ENCODE measurements at regions not wholly inside any gene's neighbourhood (a gene's known extent, or its start where the extent isn't known, plus 50 kb on each side); places are given as distances from the start of the nearest gene placed in this dataset.

- TF ChIP-seq POLR2AphosphoS5 (IDR thresholded peaks at IDR 0.05; ENCODE audit: insufficient read depth, low read depth, low read length) (no peak), CTCF (IDR thresholded peaks at IDR 0.05; ENCODE audit: extremely low read depth in 1 of 2, insufficient read depth in 1 of 2, low read depth in 1 of 2, low read length in 2 of 2) (no peak), POLR2A (IDR thresholded peaks at IDR 0.05; ENCODE audit: low read depth, low read length) (no peak), EZH2 (IDR thresholded peaks at IDR 0.05; ENCODE audit: borderline replicate concordance, low read depth, low read length, severe bottlenecking) (no peak), FOS (IDR thresholded peaks at IDR 0.05; ENCODE audit: borderline replicate concordance, insufficient read depth, low read length) (no peak)
- TF ChIP-seq, protein P1, sequence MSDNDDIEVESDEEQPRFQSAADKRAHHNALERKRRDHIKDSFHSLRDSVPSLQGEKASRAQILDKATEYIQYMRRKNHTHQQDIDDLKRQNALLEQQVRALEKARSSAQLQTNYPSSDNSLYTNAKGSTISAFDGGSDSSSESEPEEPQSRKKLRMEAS (IDR thresholded peaks at IDR 0.05; ENCODE audit: insufficient read depth, insufficient read length), result no peak
These were observed 234.2 kb downstream of the SYK start for GRCh38 chr9:91035825-91036208.
